ENCODE measurements at regions not wholly inside any gene's neighbourhood (a gene's known extent, or its start where the extent isn't known, plus 50 kb on each side); places are given as distances from the start of the nearest gene placed in this dataset.

DNA sequence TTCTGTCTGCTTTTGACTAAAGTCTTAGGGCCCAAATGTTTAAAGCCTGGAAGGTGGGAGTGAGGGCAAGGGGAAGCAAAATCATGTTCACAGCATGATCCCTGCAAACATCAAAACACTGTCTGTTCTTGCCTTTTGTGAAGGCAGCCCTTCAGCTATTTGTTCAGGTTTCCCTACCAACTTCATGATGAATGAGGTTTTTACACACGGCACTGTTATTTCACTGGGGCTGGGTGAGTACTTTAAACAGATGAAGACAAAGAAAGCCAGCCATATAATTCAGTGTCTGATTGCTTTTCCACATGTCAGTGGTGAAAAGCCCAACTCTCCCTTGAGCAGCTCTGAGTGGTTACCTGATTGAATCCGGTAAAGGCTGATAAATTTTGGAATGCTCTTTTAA lies 224.7 kb upstream of the GRAMD2B start:
- TF ChIP-seq, protein P1, sequence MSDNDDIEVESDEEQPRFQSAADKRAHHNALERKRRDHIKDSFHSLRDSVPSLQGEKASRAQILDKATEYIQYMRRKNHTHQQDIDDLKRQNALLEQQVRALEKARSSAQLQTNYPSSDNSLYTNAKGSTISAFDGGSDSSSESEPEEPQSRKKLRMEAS (IDR thresholded peaks at IDR 0.05), result no peak
- no peak for TF ChIP-seq EP300 (IDR thresholded peaks at IDR 0.05; ENCODE audit: borderline replicate concordance)
